ENCODE measurements at regions not wholly inside any gene's neighbourhood (a gene's known extent, or its start where the extent isn't known, plus 50 kb on each side); places are given as distances from the start of the nearest gene placed in this dataset.

DNA sequence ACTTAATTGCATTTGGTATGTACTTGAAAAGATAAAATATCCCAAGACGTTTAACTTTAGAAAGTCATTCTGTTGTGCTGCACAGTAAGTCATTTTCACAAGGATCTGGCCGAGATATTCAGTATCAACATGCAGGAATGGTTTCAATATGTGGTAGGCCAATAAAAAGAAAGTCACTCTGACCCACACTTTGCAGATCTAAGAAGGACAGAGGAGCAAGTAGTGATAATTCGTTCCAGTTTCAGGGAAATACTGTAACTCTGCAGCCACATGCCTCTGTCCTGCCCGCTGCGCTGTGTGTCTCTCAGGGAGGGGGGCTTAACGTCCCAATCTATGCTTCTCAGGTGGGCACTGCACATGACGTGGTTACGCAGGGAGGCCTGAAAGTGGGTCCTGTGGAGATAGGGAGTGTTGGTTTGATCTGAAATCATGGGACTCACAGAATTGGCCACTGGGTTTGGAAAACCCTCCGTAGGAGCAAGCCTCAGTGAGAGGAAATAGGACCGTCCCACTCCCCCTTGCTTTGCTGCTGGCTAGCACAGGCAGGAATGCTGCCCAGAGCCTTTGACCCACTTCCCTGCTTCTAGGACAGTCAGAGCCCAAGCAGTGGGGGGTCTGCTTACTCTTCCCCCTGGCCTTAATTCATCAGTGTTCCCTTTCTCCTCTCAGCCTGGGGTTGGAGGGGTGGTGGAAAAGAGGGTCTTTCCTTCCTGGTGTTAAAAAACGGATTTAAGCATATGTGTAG, 314.7 kb upstream of the SPRED2 start:
- no peaks in the 10 kb centered on the region for H3K9me2 ChIP-seq (replicated peaks; ENCODE audit: insufficient read depth, low read length)
- H3K9ac ChIP-seq (ENCODE audit: low read length), result no peak overlapping the region
- no peaks in the 10 kb centered on the region for H3K79me2 ChIP-seq (ENCODE audit: low read length)
- no peak overlapping the region for H3K27ac ChIP-seq (ENCODE audit: low read length)
- no peaks in the 10 kb centered on the region for H3K9me3 ChIP-seq (replicated peaks; ENCODE audit: insufficient read depth, low read length)
- no peaks in the 10 kb centered on the region for H3K27me3 ChIP-seq (replicated peaks; ENCODE audit: insufficient read depth, low read length)
- no peaks in the 10 kb centered on the region for H3F3A ChIP-seq (ENCODE audit: insufficient read depth, low read length)
- H3K36me3 ChIP-seq (replicated peaks; ENCODE audit: insufficient read depth, low read length), result no peaks in the 10 kb centered on the region
- H3K4me1 ChIP-seq (ENCODE audit: low read length), result no peaks in the 10 kb centered on the region
- DNase-seq, result no peak
- H4K20me1 ChIP-seq (ENCODE audit: insufficient read depth, low read length), result no peaks in the 10 kb centered on the region
- no peak overlapping the region for H3K4me2 ChIP-seq (ENCODE audit: low read depth, low read length)
- TF ChIP-seq EZH2phosphoT487 (IDR thresholded peaks at IDR 0.05; ENCODE audit: low read length) (no peak), EZH2 (optimal IDR thresholded peaks at IDR 0.05; ENCODE audit: low read depth, low read length) (no peak)
- TF ChIP-seq, protein P1, sequence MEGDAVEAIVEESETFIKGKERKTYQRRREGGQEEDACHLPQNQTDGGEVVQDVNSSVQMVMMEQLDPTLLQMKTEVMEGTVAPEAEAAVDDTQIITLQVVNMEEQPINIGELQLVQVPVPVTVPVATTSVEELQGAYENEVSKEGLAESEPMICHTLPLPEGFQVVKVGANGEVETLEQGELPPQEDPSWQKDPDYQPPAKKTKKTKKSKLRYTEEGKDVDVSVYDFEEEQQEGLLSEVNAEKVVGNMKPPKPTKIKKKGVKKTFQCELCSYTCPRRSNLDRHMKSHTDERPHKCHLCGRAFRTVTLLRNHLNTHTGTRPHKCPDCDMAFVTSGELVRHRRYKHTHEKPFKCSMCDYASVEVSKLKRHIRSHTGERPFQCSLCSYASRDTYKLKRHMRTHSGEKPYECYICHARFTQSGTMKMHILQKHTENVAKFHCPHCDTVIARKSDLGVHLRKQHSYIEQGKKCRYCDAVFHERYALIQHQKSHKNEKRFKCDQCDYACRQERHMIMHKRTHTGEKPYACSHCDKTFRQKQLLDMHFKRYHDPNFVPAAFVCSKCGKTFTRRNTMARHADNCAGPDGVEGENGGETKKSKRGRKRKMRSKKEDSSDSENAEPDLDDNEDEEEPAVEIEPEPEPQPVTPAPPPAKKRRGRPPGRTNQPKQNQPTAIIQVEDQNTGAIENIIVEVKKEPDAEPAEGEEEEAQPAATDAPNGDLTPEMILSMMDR (IDR thresholded peaks at IDR 0.05; ENCODE audit: low read length), result no peak
- no peak overlapping the region for H2AFZ ChIP-seq (ENCODE audit: low read length)
- no peak overlapping the region for H3K4me3 ChIP-seq (ENCODE audit: low read length)

DNA sequence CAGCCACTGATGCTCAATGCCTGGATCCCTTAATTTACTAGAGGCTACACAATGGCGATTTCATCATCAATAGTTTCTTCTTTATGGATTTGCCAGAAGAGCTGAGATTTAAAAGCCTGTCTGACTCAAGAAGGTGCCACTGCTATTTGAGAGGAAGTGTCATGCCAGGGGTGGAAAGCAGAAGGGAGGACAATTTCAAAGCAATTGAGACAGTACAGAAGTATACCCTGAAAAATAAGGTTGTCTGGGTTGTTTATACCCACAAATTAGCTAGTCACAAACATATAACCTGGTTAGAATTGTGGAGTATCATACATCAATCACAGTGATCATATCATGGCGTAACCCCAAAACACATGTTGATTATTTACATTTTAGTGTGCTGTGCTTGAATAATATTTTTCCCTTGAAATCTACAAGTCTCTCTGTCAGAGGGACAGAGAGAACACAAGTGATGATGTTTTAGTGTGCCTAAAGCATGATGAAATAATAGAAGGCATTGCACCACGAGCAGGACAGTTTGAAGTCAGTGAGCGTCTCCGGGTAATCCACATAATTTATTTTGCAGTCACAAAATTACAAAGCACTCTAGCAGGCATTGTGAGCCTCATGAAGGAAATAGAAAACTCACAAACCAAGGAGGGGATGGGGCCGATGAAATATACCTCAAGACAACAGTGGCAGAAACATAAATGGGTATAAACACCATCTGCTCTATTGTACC, 312.2 kb upstream of the SPRED2 start:
- Histone ChIP-seq H3K9ac (ENCODE audit: low read length) (no peak overlapping the region), H3K79me2 (ENCODE audit: low read length) (no peaks in the 10 kb centered on the region), H3K9me2 (replicated peaks; ENCODE audit: insufficient read depth, low read length) (no peaks in the 10 kb centered on the region), H3K4me3 (ENCODE audit: low read length) (no peak overlapping the region), H3K4me1 (ENCODE audit: low read length) (no peaks in the 10 kb centered on the region), H3K9me3 (replicated peaks; ENCODE audit: insufficient read depth, low read length) (no peaks in the 10 kb centered on the region), H3K27ac (ENCODE audit: low read length) (no peak overlapping the region), H3K4me2 (ENCODE audit: low read depth, low read length) (no peak overlapping the region), H4K20me1 (ENCODE audit: insufficient read depth, low read length) (no peaks in the 10 kb centered on the region), H2AFZ (ENCODE audit: low read length) (no peak overlapping the region), H3K36me3 (replicated peaks; ENCODE audit: insufficient read depth, low read length) (no peaks in the 10 kb centered on the region), H3K27me3 (replicated peaks; ENCODE audit: insufficient read depth, low read length) (no peaks in the 10 kb centered on the region), H3F3A (ENCODE audit: insufficient read depth, low read length) (no peaks in the 10 kb centered on the region)
- TF ChIP-seq EZH2phosphoT487 (IDR thresholded peaks at IDR 0.05; ENCODE audit: low read length), result no peak
- TF ChIP-seq, protein P1 (IDR thresholded peaks at IDR 0.05; ENCODE audit: low read length), result no peak
- no peak for TF ChIP-seq EZH2 (optimal IDR thresholded peaks at IDR 0.05; ENCODE audit: low read depth, low read length)
- no peak for DNase-seq

DNA sequence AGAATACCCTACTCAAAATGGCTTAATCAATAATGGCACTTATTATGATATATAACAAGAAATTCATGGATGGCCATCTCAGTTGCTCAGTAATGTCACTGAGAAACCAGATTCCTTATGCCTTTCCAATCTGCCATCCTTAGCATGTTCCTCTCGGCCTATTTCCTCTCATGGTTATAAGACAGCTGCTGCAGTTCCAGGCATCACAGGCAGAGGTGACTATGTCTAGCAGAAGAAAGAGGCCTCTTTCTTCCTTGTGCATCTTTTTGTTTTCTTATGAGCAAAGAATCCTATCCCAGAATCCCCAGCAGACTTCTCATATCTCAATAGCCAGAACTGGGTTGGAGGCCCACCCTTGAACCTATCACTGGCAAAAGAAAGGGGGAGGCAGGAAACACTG, 310.6 kb upstream of the SPRED2 start:
- Histone ChIP-seq H4K20me1 (ENCODE audit: insufficient read depth, low read length) (no peaks in the 10 kb centered on the region), H3K9ac (ENCODE audit: low read length) (no peak overlapping the region), H3F3A (ENCODE audit: insufficient read depth, low read length) (no peaks in the 10 kb centered on the region), H3K4me1 (ENCODE audit: low read length) (no peaks in the 10 kb centered on the region), H3K79me2 (ENCODE audit: low read length) (no peaks in the 10 kb centered on the region), H3K9me3 (replicated peaks; ENCODE audit: insufficient read depth, low read length) (no peaks in the 10 kb centered on the region), H3K27ac (ENCODE audit: low read length) (no peak overlapping the region), H2AFZ (ENCODE audit: low read length) (no peak overlapping the region), H3K27me3 (replicated peaks; ENCODE audit: insufficient read depth, low read length) (no peaks in the 10 kb centered on the region), H3K4me3 (ENCODE audit: low read length) (no peak overlapping the region), H3K36me3 (replicated peaks; ENCODE audit: insufficient read depth, low read length) (no peaks in the 10 kb centered on the region), H3K4me2 (ENCODE audit: low read depth, low read length) (no peak overlapping the region), H3K9me2 (replicated peaks; ENCODE audit: insufficient read depth, low read length) (no peaks in the 10 kb centered on the region)
- no peak for DNase-seq
- TF ChIP-seq EZH2 (optimal IDR thresholded peaks at IDR 0.05; ENCODE audit: low read depth, low read length), result no peak
- no peak for TF ChIP-seq EZH2phosphoT487 (IDR thresholded peaks at IDR 0.05; ENCODE audit: low read length)
- TF ChIP-seq, protein P1 (IDR thresholded peaks at IDR 0.05; ENCODE audit: low read length), result no peak
